Fibroblast of lung (primary cell): ENCODE measurements at regions not wholly inside any gene's neighbourhood (a gene's known extent, or its start where the extent isn't known, plus 50 kb on each side); places are given as distances from the start of the nearest gene placed in this dataset.

Experiments used
- DNase-seq, 2 donors: peaks; one replicate each; pipeline versions ENCODE4 v3.0.0 to v3.0.0-alpha.2; 2010; ENCODE audit warnings: low read depth in 2 of 2
- H2AFZ ChIP-seq: 2 replicates; pipeline ENCODE4 v1.5.1; 2012; ENCODE audit warnings: low read length, control low read depth, inconsistent platforms
- H3K27ac ChIP-seq: 2 replicates; pipeline ENCODE4 v1.5.1; 2011; ENCODE audit warnings: low read length, control low read depth; ENCODE audit not compliant: insufficient read depth
- H3K27me3 ChIP-seq: 2 replicates; pipeline ENCODE4 v1.5.1; 2011; ENCODE audit warnings: mild to moderate bottlenecking, low read length; ENCODE audit not compliant: control insufficient read depth, insufficient read depth
- H3K36me3 ChIP-seq: 2 replicates; pipeline ENCODE4 v1.5.1; 2011; ENCODE audit warnings: low read length; ENCODE audit not compliant: control insufficient read depth, insufficient read depth
- H3K4me1 ChIP-seq: 2 replicates; pipeline ENCODE4 v1.5.1; 2011; ENCODE audit warnings: low read length; ENCODE audit not compliant: control insufficient read depth, insufficient read depth; ENCODE audit errors: extremely low read depth
- H3K4me2 ChIP-seq: 2 replicates; pipeline ENCODE4 v1.5.1; 2011; ENCODE audit warnings: low read length, control low read depth; ENCODE audit not compliant: insufficient read depth; ENCODE audit errors: extremely low read depth
- H3K4me3 ChIP-seq, 4 experiments: fragments of 200-600 bp in 1 of 4; sonication (generic) in 1 of 4; replicated peaks in 1 of 4; 2 replicates each; pipeline ENCODE4 v1.5.1; 2011 to 2016; ENCODE audit warnings: low read length in 4 of 4, low read depth in 3 of 4, mild to moderate bottlenecking in 3 of 4, control low read depth in 2 of 4, inconsistent platforms in 1 of 4, mixed read lengths in 1 of 4; ENCODE audit not compliant: insufficient read depth in 1 of 4; ENCODE audit errors: control extremely low read depth in 1 of 4
- H3K79me2 ChIP-seq: 2 replicates; pipeline ENCODE4 v1.5.1; 2012; ENCODE audit warnings: mild to moderate bottlenecking, low read length, inconsistent platforms; ENCODE audit not compliant: control insufficient read depth, insufficient read depth
- H3K9ac ChIP-seq: 2 replicates; pipeline ENCODE4 v1.5.1; 2011; ENCODE audit warnings: mild to moderate bottlenecking, low read length, control low read depth; ENCODE audit not compliant: insufficient read depth
- H3K9me3 ChIP-seq: 2 replicates; pipeline ENCODE4 v1.5.1; 2012; ENCODE audit warnings: low read depth, low read length; ENCODE audit not compliant: control insufficient read depth, insufficient read depth
- H4K20me1 ChIP-seq: 2 replicates; pipeline ENCODE4 v1.5.1; 2011; ENCODE audit warnings: low read length; ENCODE audit not compliant: control insufficient read depth, insufficient read depth; ENCODE audit errors: extremely low read depth
- EZH2 ChIP-seq: IDR thresholded peaks from 2 replicates; pipeline ENCODE4 v1.5.1; 2012; ENCODE audit warnings: low read length, control low read depth, mild to moderate bottlenecking; ENCODE audit errors: missing control alignments
- TF ChIP-seq, protein P1 (sequence below), 2 donors: IDR thresholded peaks in 1 of 2; conservative IDR thresholded peaks in 1 of 2; 1 replicate in 1 of 2; 2 replicates in 1 of 2; pipeline ENCODE4 v1.5.1; 2011 to 2012; ENCODE audit warnings: low read length in 2 of 2, control low read depth in 1 of 2, inconsistent platforms in 1 of 2, low read depth in 1 of 2, mild to moderate bottlenecking in 1 of 2

DNA sequence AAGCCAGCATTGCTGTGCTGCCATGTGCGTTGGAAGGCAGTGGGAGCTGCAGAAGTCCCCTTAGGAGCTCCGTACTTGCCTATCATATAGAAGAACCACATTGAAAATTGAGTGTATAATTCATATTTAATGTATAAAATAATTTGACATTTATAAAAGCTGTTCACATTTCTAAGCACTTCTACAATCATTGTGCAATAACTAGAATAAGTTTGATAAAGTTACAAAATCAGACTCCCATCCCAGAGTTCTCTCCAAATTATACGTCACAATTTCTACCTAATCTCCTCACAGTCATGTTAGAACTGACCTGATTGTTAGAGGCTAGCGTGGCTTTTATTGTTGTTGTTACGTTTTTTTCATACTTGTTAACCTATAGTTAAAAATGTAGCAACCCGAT, 123.5 kb upstream of the ZNF366 start:
- TF ChIP-seq, protein P1, sequence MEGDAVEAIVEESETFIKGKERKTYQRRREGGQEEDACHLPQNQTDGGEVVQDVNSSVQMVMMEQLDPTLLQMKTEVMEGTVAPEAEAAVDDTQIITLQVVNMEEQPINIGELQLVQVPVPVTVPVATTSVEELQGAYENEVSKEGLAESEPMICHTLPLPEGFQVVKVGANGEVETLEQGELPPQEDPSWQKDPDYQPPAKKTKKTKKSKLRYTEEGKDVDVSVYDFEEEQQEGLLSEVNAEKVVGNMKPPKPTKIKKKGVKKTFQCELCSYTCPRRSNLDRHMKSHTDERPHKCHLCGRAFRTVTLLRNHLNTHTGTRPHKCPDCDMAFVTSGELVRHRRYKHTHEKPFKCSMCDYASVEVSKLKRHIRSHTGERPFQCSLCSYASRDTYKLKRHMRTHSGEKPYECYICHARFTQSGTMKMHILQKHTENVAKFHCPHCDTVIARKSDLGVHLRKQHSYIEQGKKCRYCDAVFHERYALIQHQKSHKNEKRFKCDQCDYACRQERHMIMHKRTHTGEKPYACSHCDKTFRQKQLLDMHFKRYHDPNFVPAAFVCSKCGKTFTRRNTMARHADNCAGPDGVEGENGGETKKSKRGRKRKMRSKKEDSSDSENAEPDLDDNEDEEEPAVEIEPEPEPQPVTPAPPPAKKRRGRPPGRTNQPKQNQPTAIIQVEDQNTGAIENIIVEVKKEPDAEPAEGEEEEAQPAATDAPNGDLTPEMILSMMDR (conservative IDR thresholded peaks at IDR 0.05 in 1 of 2, IDR thresholded peaks at IDR 0.05 in 1 of 2; ENCODE audit: low read depth in 1 of 2, low read length in 2 of 2) = no peak
- TF ChIP-seq EZH2 = no peak
- Histone ChIP-seq H3K36me3 (no peaks in the 10 kb centered on the region), H3K9ac (no peak overlapping the region), H3K4me3 (no peak overlapping the region), H3K4me1 (peaks cover 16% of the 10 kb centered on the region), H3K27ac (no peak overlapping the region), H3K4me2 (no peak overlapping the region), H2AFZ (no peak overlapping the region), H3K27me3 (no peaks in the 10 kb centered on the region), H4K20me1 (no peaks in the 10 kb centered on the region), H3K79me2 (no peaks in the 10 kb centered on the region), H3K9me3 (no peaks in the 10 kb centered on the region)
- no peak for DNase-seq

DNA sequence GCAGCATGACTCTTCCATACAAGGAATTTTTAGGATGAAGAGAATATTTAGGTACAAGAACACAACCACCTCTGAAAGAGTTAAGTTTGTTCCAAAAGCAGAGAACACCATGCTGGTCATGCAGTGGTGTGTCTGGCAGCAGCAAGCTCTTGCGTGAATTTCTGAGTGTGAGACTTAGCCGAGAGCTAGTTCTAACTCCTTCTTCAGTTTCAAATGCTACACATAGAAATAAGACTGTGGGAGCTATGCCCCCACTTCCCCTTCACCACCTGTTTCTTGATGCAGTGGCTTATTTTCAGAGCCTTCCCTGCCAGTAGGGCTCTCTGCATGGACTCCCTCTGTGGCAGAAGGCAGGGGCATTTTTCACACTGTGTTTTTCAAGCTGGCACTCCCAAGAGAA, 122.9 kb upstream of the ZNF366 start:
- Histone ChIP-seq H3K36me3 (no peaks in the 10 kb centered on the region), H3K79me2 (no peaks in the 10 kb centered on the region)

DNA sequence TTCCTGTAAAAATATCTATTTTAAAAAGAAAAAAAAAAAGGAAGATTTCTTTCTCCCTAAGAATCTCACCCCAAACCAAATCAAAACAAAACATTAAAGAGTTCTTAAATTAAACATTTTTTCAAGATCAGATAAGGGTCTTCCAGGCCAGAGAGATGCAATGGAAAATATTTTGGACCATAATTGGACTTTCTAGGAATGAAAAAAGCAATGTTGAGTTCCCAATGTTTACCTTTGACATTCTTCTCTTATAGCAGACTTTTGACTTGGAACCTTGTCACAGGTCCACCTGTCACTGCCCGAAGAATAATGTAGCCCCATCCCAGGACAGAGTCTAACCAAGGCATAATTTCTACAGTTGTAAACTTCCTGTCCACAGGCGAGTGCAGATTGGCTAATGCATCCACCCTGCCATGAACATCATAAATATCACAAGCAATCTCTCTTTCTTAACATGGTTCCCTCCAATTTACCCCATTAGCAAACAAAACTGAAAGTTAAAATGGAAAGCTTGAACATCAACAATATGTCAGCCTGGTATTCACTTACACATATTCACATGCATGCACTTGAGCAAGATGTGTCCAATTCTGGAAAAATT, 121.7 kb upstream of the ZNF366 start:
- no peaks in the 10 kb centered on the region for H3K79me2 ChIP-seq
- no peak overlapping the region for H2AFZ ChIP-seq
- H3K4me3 ChIP-seq = no peak overlapping the region
- TF ChIP-seq, protein P1 (conservative IDR thresholded peaks at IDR 0.05 in 1 of 2, IDR thresholded peaks at IDR 0.05 in 1 of 2; ENCODE audit: low read depth in 1 of 2, low read length in 2 of 2) = no peak
- TF ChIP-seq EZH2 = no peak
- no peak overlapping the region for H3K4me2 ChIP-seq
- H3K4me1 ChIP-seq = peaks cover 19% of the 10 kb centered on the region
- no peaks in the 10 kb centered on the region for H4K20me1 ChIP-seq
- no peaks in the 10 kb centered on the region for H3K36me3 ChIP-seq
- no peak overlapping the region for H3K9ac ChIP-seq
- H3K27me3 ChIP-seq = no peaks in the 10 kb centered on the region
- H3K9me3 ChIP-seq = no peaks in the 10 kb centered on the region
- H3K27ac ChIP-seq = no peak overlapping the region
- DNase-seq = peak; percentile 30 to 33

More for the DNA sequence above, 122.9 kb upstream of the ZNF366 start:
- H4K20me1 ChIP-seq = no peaks in the 10 kb centered on the region
- no peak overlapping the region for H3K27ac ChIP-seq
- no peak overlapping the region for H3K9ac ChIP-seq
- no peaks in the 10 kb centered on the region for H3K9me3 ChIP-seq
- H3K4me3 ChIP-seq = no peak overlapping the region
- no peak for DNase-seq
- TF ChIP-seq EZH2 = no peak
- TF ChIP-seq, protein P1 (conservative IDR thresholded peaks at IDR 0.05 in 1 of 2, IDR thresholded peaks at IDR 0.05 in 1 of 2; ENCODE audit: low read depth in 1 of 2, low read length in 2 of 2) = no peak
- H3K4me2 ChIP-seq = no peak overlapping the region
- H2AFZ ChIP-seq = no peak overlapping the region
- H3K27me3 ChIP-seq = no peaks in the 10 kb centered on the region
- H3K4me1 ChIP-seq = peaks cover 16% of the 10 kb centered on the region
